GM21381 (cell line): ENCODE measurements at regions not wholly inside any gene's neighbourhood (a gene's known extent, or its start where the extent isn't known, plus 50 kb on each side); places are given as distances from the start of the nearest gene placed in this dataset.
"Not testable (repeated sequence)": the region's sequence is repeated elsewhere in the genome, so short reads cannot be mapped to it uniquely, and the experiment has no call there.

ENCODE experiments used
- ATAC-seq: cut with Tn5 transposase; IDR thresholded peaks from one replicate; pipeline ENCODE4 v1.9.1; 2021; ENCODE audit warnings: mild to moderate bottlenecking, moderate library complexity; ENCODE audit not compliant: unreplicated experiment

GRCh38 chrX:14352511-14352910, 176.8 kb upstream of the GLRA2 start:
- ATAC-seq = no peak

DNA sequence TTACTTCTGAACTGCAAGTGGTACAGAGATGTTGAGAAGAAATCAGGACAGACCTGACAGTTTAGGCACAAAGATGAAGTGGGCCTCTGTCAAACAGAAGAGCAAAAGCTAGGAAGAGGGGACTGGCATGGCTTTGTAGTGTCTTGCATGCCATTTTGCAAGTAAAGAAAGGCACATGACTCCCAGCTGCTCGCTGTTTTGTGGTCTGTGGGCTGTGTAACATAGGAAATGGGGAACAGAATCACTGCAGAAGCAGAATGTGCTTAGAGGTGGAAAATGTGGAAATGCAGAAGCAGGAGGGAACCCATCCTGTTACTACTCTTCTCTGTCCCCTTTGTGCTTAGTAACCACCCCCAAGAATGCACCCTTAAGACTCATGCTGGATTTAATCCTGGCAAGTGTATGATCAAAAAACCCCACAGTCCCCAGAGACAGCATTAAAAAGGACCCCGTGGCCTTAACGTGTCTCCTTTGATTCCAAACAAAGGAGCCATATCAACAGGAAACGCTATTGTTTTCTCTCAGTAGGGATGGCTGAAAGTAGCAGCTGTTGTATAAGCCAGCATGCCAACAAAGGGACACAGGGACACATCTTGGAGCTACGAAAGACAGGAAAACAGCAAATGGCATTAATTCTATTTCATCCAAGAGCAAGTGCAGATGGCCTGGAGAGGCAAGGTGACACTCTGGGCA, 177.6 kb upstream of the GLRA2 start:
- no peak for ATAC-seq

DNA sequence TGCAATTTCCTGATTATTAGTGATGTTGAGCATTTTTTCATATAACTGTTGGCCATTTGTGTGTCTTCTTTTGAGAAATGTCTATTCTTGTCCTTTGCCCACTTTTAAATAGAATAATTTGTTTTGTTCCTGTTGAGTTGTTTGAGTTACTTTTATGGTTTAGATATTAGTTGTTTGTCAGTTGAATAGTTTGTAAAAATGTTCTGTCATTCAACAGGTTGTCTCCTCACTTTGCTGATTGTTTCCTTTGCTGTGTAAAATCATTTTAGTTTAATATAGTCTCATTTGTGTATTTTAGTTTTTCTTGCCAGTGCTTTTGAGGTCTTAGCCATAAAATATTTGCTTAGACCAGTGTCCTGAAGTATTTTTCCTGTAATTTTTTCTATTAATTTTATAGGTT, 181.8 kb upstream of the GLRA2 start:
- ATAC-seq = no peak

DNA sequence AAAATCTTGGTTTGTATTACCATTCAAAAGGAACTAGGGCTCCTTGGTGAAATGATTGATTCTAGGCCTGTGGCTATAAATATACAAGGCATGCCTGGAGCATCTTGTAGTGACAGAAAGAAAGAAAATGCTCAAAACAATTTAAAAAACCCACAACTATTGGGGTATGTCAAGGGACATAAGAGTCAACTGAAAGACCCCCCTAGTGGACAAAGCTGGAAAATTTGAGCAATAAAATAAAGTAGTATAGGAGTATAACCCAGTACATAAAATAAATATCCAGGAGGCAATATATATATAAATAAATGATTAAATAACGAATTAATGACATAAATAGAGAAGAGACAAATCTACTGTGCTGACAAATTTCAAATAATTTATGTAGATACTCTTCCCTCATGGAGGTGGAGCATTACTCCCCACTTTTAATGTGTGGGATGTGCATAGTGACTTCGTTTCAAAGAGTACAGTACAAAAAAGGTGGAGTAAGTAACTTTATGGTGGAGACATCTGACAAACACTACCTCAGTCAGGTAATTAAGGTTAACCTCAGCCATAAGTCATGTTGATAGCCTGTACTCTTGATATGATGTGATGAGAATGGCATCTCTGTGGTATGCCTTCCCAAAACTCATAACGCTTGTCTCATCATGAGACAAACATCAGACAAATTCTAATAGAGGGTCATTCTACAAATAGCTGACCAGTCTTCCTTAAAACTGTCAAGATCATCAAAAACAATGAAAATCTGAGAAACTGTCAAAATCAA, 185.0 kb upstream of the GLRA2 start:
- no peak for ATAC-seq

GRCh38 chrX:14309431-14309830, 219.9 kb upstream of the GLRA2 start:
- ATAC-seq = no peak

GRCh38 chrX:14308976-14309375, 220.4 kb upstream of the GLRA2 start:
- ATAC-seq = not testable (repeated sequence)

- ATAC-seq = no peak
Observed at GRCh38 chrX:14303891-14304290, 225.4 kb upstream of the GLRA2 start.

DNA sequence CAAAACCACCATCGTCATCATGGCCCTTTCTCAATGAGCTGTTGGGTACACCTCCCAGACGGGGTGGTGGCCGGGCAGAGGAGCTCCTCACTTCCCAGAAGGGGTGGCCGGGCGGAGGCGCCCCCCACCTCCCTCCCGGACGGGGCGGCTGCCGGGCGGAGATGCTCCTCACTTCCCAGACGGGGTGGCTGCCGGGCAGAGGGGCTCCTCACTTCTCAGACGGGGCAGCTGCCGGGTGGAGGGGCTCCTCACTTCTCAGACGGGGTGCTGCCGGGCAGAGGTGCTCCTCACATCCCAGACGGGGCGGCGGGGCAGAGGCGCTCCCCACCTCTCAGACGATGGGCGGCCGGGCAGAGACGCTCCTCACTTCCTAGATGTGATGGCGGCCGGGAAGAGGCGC, 226.8 kb upstream of the GLRA2 start:
- not testable (repeated sequence) for ATAC-seq

DNA sequence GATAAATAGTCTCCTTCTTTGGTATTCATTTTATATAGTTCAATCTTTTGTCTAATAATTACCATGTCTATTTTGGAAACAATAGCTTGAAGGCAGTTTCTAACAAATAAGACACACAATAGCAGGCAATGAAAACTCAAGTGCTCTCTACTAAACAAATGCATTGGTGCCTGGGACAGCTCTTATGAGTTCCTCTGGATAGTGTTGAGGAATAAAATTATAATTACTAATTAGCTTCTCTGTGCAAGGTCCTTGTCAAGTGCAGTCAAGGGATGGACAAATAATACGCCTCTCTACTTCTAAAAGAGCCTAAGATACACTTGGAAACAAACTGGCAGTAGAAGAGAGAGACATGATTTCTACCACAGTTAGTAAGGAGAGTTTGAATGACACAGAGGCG, 229.0 kb upstream of the GLRA2 start:
- ATAC-seq = no peak

GRCh38 chrX:14295426-14295825, 233.9 kb upstream of the GLRA2 start:
- no peak for ATAC-seq

GRCh38 chrX:14291666-14292500, 237.5 kb upstream of the GLRA2 start:
- no peak for ATAC-seq

DNA sequence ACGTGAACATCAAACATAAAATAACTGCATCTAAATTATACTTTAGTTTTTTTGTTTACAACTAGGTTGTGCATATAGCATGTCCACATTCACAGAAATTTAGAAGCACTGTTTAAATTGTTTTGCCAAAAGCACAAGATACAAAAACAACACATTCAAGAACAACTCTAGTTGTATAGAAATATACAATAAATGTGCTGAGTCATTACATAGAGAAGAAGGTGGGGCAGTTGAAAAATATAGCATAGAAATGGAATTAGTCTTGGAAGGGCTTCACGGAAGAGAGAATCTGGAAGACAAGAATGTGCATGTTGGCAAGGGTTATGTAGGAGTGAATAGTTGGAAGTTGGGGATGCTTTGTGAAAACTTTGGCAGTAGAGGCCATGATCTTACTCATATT, 239.0 kb upstream of the GLRA2 start:
- ATAC-seq = no peak

DNA sequence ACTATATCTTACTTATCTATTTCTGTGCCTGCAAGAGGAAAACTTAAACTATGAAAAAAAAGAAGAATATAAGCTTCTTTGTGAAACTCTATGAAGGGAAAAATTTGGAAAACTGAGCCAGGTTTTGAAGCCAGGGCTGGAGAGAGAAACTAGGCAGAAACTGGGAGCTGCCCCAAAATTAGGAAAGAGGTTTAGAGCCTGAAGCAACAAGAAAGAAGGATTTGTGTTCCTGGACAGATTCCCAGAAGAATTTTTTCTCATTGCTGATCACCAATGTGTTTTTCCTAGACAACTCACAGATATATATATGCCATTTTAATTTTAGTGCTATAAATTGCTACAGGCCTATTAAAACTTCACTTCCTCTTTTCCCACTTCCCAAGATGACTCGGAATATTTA, 245.0 kb upstream of the GEMIN8 start:
- no peak for ATAC-seq

DNA sequence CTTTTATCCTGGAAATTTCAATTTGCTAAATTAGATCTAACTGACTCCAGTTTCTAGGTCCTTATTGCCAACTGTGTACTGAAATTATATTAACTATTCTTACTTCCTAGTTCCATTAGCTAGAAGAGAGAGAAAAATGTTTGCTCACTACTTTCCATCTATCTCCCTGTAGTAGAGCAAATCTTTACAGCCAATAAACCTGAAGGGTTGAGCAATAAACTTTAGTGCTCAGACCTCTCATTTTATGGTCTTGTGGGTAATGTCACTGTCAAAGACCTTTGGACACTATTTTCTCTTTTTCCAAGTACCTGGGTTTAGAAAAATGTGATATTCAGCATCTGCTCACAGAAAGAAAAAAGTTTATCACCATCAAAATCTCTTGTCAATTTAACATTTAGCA, 237.5 kb upstream of the GEMIN8 start:
- no peak for ATAC-seq

GRCh38 chrX:14266705-14267104, 237.0 kb upstream of the GEMIN8 start:
- no peak for ATAC-seq

- no peak for ATAC-seq
Observed at GRCh38 chrX:14243823-14244222, 214.1 kb upstream of the GEMIN8 start.

DNA sequence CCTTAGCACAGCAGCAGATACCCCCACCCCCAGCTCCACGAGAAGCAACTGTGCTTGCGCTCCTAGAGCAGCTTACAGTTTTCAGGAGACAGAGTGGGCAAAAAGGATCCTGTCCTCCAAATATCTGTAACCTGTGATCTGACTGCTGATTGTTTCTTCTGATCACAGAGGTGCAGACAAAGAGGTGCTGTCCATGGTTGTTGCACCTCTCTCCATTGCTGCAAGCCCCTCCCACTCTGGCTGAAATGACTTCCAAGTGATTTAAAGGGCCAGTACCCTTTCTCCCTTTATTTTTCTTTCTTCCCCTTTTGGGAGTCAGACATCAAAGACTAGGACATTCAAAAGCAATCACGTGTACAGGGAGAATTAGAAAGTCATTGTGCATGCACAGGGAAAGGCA, 205.3 kb upstream of the GEMIN8 start:
- ATAC-seq = no peak

DNA sequence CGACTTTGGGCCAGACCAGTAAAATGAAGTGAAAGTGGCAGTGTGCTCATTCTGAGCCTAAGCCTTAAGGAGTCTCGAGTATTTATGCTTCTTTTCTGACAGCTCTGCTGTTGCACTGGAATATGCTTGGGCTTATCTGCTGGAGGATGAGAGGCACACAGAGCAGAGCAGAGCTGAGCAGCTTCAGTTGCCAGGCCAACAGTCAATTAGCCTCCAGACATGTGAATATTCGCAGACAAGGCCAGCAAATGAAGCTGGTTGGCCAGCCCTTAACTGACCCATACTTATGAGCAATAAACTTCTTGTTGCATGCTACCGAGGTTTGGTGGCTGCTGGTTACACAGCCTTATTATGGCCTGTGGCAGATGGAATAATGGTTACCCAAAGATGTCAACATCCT, 203.0 kb upstream of the GEMIN8 start:
- ATAC-seq = no peak

DNA sequence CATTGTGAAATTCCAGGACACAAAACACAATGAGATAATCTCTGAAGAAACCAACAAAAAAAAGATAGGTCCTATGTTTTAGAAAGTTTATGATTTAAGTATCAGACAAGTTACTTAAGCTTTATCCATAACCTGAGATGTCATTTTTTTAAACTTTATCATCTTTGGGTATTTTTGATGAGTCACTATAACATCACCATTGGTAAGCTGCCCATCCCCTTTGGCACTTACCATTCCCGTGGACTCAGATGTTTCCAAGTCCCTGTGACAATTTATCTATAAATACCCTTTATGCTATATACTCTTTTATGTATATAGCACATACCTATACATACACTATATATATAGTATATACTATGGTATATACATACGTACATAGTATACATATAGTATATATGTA, 198.9 kb upstream of the GEMIN8 start:
- ATAC-seq = no peak

DNA sequence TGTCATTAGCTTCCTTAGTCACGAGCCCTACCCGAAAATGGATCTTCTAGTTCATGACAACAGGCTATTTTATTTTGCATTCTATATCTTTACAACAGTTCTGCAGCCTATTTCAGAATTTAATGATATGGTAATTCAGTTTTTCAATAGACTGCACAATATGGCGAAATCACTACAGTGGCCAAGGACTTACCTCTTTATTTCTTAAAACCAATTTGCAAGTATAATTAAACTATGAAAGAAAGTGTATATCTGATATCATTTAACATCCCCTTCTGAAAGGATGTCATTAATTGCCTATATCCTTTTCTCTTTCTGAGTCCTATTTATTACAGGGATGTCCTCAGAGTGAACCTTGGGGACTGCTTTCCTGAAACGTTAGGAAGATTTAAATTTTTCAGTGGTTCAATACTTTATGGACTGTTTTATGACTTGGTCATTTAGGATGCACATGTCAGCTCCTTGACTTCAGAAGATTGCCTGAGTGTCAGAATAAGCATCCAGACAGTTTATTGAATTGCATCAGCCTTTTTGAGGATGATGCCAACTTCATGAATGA, 190.8 kb upstream of the GEMIN8 start:
- no peak for ATAC-seq

GRCh38 chrX:14209034-14209433, 179.3 kb upstream of the GEMIN8 start:
- no peak for ATAC-seq
